SHP77 treated with DMSO at 0.1 percent for 48 hours (cell line): ENCODE measurements at regions not wholly inside any gene's neighbourhood (a gene's known extent, or its start where the extent isn't known, plus 50 kb on each side); places are given as distances from the start of the nearest gene placed in this dataset.
A peak's percentile ranks its signal among the peaks of the same experiment; 100 is the strongest.
"Not testable (repeated sequence)": the region's sequence is repeated elsewhere in the genome, so short reads cannot be mapped to it uniquely, and the experiment has no call there.

Experiments used
- DNase-seq: peaks from one replicate; lab custom pipeline; 2025; lab: John Stamatoyannopoulos, UW

GRCh38 chr12:47307680-47308399 is 228.1 kb upstream of the AMIGO2 start:
- DNase-seq: peak; percentile 52

DNA sequence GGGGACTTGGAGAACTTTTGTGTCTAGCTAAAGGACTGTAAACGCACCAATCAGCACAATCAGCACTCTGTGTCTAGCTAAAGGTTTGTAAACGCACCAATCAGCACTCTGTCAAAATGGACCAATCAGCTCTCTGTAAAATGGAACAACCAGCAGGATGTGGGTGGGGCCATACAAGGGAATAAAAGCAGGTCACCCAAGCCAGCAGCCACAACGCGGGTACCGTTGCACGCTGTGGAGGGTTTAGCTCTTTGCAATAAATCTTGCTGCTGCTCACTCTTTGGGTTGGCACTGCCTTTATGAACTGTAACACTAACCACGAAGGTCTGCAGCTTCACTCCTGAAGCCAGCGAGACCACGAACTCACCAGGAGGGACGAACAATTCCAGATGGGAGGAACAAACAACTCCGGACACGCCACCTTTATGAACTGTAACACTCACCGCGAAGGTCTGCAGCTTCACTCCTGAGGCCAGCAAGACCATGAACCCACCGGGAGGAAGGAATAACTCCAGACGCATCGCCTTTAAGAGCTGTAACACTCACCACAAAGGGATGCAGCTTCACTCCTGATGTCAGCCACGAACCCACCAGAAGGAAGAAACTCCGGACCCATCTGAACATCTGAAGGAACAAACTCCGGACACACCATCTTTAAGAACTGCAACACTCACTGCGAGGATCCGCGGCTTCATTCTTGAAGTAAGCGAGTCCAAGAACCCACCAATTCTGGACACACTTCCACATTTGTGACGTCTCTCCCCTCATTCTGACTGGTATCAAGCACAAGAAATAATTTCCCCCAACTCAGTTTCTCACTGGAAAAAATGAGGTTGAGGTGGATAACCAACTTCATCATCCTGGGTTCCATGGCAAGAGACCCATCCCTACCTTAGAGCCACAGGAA is 227.3 kb upstream of the AMIGO2 start:
- DNase-seq: not testable (repeated sequence)

GRCh38 chr12:47306130-47306529 is 226.4 kb upstream of the AMIGO2 start:
- no peak for DNase-seq

DNA sequence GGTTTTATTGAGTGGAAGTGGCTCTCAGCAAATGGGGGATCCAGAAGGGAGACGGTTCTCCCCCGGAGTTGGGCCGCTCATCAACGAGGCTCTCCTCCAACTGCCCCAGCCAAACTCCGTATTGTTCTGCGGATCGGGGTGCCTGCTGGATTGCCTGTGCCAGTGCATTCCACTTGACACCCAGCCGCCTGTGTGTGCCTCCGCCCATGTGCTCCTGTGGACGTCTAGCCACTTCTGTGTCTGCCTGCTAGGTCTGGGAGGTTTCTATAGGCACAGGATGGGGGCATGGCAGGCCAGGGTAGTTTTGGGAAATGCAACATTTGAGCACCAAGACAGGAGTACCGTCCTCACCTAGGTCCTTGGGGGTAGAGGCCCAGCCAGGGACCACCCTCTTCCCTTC is 225.7 kb upstream of the AMIGO2 start:
- no peak for DNase-seq

GRCh38 chr12:47303995-47304560 is 224.3 kb upstream of the AMIGO2 start:
- DNase-seq: no peak

DNA sequence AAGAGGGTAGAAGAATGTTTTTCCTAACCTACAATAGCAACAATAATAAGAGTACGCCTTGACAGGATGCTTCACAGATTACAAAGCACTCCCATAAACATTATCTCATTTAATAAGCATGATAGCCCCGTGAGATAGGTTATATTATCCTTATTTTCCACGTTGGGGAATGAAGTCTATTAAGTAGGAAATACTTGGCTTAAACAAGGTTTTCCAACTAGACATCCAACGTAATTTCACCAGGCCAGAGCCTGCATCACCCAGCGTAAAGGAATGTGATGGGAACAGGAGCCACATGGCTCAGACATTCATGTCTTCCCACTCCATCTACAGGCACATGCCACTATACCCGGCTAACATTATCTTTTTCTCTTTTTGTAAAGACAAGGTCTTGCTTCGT is 223.4 kb upstream of the AMIGO2 start:
- no peak for DNase-seq

GRCh38 chr12:47302111-47302671 is 222.4 kb upstream of the AMIGO2 start:
- DNase-seq: no peak

GRCh38 chr12:47299586-47299985 is 219.8 kb upstream of the AMIGO2 start:
- no peak for DNase-seq

GRCh38 chr12:47297993-47298392 is 218.2 kb upstream of the AMIGO2 start:
- DNase-seq: no peak

DNA sequence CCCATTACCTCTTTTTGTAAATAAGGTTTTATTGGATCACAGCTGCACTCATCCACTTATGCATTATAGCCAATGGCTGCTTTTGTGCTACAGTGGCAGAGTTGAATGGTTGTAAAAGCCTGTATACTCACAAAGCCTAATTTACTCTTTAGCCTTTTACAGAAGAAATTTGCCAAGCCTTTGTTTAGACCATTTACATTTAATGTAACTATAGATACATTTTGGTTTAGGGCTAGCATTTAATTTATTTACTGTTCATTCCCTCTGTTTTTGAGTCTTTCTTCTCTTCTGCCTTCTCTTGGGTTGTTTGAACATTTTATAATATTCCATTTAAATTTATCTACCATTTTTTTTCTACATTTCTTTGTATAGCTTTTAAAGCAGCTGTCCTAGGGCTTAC is 217.1 kb upstream of the AMIGO2 start:
- no peak for DNase-seq

DNA sequence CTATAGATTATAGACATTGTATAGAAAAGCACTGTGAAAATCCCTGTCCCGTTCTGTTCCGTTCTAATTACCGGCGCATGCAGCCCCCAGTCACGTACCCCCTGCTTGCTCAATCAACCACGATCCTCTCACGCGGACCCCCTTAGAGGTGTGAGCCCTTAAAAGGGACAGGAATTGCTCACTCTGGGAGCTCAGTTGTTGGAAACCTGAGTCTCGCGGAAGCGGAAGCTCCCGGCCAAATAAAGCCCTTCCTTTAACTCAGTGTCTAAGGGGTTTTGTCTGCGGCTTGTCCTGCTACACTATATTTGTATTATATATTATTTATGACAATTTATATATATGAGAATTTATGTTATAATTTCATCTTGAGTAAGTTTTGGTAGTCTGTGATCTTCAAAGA is 213.6 kb upstream of the AMIGO2 start:
- no peak for DNase-seq

DNA sequence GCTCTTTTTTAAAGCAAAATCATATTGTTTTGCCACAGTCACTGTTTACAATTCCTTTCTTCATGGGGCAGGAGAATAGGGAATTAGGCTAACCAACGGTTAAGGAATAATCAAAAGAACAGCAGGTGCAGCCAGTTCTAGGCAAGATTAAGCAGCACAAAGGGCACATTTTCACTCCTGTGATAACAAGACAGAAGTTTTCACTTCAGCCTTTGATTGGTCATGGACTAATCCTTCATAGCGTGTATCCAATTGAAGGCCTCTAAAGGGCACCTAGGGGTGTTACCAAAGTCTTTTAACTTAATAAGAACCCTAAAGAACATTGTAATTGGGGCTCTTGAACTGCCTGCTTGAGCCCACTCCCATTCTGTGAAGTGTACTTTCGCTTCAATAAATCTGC is 206.9 kb upstream of the AMIGO2 start:
- no peak for DNase-seq
